ENCODE measurements at regions not wholly inside any gene's neighbourhood (a gene's known extent, or its start where the extent isn't known, plus 50 kb on each side); places are given as distances from the start of the nearest gene placed in this dataset.

DNA sequence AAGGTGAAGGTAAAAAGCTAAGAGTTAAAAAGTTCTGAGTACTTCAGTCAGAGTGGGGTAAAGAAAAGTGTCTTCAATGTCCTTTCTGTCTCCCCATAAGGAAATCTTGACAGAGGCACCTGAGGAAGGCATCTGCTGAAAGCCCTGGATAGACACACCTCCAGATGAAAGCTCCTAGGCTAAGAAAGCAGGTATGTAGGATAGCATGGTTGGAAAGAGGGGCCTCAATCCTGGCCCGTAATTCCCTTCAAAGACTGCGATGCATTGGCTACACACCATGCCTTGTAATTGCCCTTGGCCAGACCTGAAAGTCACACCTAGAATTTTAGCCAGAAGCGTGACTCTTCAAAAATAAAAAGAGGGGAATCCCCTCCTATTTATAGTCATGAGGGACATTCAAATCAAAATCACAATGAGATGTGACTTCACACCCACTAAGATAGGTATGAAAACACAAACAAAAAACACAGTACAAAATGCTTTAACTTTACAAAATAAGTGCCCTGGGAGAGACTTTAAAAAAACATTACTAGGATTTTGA lies 809.7 kb downstream of the IPMK start:
- TF ChIP-seq, protein P1, sequence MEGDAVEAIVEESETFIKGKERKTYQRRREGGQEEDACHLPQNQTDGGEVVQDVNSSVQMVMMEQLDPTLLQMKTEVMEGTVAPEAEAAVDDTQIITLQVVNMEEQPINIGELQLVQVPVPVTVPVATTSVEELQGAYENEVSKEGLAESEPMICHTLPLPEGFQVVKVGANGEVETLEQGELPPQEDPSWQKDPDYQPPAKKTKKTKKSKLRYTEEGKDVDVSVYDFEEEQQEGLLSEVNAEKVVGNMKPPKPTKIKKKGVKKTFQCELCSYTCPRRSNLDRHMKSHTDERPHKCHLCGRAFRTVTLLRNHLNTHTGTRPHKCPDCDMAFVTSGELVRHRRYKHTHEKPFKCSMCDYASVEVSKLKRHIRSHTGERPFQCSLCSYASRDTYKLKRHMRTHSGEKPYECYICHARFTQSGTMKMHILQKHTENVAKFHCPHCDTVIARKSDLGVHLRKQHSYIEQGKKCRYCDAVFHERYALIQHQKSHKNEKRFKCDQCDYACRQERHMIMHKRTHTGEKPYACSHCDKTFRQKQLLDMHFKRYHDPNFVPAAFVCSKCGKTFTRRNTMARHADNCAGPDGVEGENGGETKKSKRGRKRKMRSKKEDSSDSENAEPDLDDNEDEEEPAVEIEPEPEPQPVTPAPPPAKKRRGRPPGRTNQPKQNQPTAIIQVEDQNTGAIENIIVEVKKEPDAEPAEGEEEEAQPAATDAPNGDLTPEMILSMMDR (IDR thresholded peaks at IDR 0.05) = no peak
- TF ChIP-seq POLR2A (IDR thresholded peaks at IDR 0.05) = no peak

All from esophagus squamous epithelium (tissue), 4 donors.